ENCODE measurements at regions not wholly inside any gene's neighbourhood (a gene's known extent, or its start where the extent isn't known, plus 50 kb on each side); places are given as distances from the start of the nearest gene placed in this dataset.

DNA sequence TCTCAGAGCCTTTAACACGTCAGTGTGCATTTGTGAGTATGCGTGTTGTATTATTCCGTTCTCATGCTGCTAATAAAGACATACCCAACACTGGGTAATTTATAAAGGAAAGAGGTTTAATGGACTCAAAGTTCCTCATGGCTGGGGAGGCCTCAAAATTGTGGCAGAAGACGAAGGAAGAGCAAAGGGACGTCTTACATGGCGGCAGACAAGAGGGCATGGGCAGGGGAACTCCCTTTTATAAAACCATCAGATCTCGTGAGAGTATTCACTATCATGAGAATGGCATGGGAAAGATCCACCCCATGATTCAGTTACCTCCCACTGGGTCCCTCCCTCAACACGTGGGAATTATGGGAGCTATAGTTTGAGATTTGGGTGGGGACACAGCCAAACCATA is 285.0 kb downstream of the PBX3 start:
- no peak for TF ChIP-seq POLR2AphosphoS5 (IDR thresholded peaks at IDR 0.05; ENCODE audit: borderline replicate concordance, low read depth, low read length)
- H3K9me3 ChIP-seq (ENCODE audit: low read depth, low read length), result no peaks in the 10 kb centered on the region
- H3K9ac ChIP-seq (ENCODE audit: insufficient read length), result no peak overlapping the region
- DNase-seq (ENCODE audit: low read depth, low spot score), result no peak
- H3K27ac ChIP-seq, result no peak overlapping the region
- no peaks in the 10 kb centered on the region for H3K36me3 ChIP-seq (ENCODE audit: insufficient read depth, low read length)
- H3K4me3 ChIP-seq, result no peak overlapping the region

DNA sequence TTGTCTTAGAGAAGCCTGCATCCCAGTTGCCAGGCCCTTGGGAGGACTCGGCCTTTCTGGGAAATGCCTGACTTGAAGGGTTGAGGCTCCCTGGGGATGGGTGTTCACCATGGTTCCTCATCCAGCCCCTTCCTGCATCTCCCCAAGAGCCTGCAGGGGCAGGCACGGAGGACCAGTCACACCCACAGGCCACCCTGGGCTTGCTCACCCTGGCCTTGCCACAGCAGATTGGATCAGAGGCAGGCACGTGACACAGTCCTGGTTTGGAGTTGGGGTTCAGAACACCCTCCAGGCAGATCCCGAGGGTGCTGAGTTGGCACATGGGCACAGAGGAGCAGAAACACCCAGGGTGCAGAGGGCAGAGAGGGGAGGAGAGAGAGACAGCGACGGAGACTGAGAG is 286.1 kb downstream of the PBX3 start:
- Histone ChIP-seq H3K4me3 (no peak overlapping the region), H3K27ac (no peak overlapping the region), H3K9ac (ENCODE audit: insufficient read length) (no peak overlapping the region), H3K36me3 (ENCODE audit: insufficient read depth, low read length) (no peaks in the 10 kb centered on the region), H3K9me3 (ENCODE audit: low read depth, low read length) (no peaks in the 10 kb centered on the region)
- no peak for TF ChIP-seq POLR2AphosphoS5 (IDR thresholded peaks at IDR 0.05; ENCODE audit: borderline replicate concordance, low read depth, low read length)
- TF ChIP-seq FOXP2 (optimal IDR thresholded peaks at IDR 0.05; ENCODE audit: control extremely low read depth, extremely low read length, insufficient read depth), result no peak
- TF ChIP-seq EZH2 (IDR thresholded peaks at IDR 0.05), result no peak
- DNase-seq (ENCODE audit: low read depth, low spot score), result no peak

DNA sequence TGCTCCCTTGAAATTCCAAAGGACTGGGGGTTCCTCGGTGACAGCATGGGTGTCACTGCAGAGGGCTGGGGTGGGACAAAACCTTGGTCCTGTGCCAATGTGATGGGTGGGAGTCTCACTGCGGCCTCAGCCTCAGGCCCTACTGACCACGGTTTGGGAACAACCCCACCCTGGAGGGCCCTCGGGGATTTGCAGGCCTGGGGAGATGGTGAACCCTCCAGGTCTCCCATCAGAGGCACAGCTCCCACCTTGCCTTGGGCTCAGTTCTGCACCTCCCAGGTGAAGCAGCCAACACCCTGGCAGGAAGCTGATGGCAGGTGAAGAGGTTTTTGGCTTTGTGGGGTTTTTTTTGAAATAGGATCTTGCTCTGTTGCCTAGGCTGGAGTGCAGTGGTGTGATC is 286.8 kb downstream of the PBX3 start:
- H3K36me3 ChIP-seq (ENCODE audit: insufficient read depth, low read length), result no peaks in the 10 kb centered on the region
- H3K4me3 ChIP-seq, result no peak overlapping the region
- no peak for DNase-seq (ENCODE audit: low read depth, low spot score)
- H3K9me3 ChIP-seq (ENCODE audit: low read depth, low read length), result no peaks in the 10 kb centered on the region
- H3K9ac ChIP-seq (ENCODE audit: insufficient read length), result no peak overlapping the region
- no peak overlapping the region for H3K27ac ChIP-seq
- no peak for TF ChIP-seq EZH2 (IDR thresholded peaks at IDR 0.05)
- TF ChIP-seq POLR2AphosphoS5 (IDR thresholded peaks at IDR 0.05; ENCODE audit: borderline replicate concordance, low read depth, low read length), result no peak
- TF ChIP-seq FOXP2 (optimal IDR thresholded peaks at IDR 0.05; ENCODE audit: control extremely low read depth, extremely low read length, insufficient read depth), result no peak

DNA sequence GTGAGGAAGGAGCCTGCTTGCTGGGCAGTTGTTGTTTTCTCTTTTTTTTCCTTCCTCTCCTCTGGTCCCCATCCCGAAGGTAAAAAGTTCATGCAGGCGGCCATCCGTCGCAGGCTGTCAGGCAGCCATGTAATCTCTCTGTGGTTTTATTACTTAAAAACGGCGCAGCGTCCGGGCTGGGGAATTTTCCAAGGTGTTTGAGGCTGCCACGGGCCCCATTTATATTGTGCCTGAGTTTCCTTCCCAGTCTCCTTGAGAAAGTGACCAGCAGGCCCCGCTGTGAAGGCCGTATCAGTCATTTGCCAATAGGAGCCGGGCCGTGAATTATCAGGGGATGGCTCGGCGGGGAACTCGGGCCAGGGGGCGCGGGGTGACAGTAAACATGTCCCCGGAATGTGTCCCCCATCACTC is 289.7 kb downstream of the PBX3 start:
- Histone ChIP-seq H3K4me3 (no peak overlapping the region), H3K9me3 (ENCODE audit: low read depth, low read length) (no peaks in the 10 kb centered on the region), H3K27ac (no peak overlapping the region), H3K9ac (ENCODE audit: insufficient read length) (no peak overlapping the region), H3K36me3 (ENCODE audit: insufficient read depth, low read length) (no peaks in the 10 kb centered on the region)
- no peak for DNase-seq (ENCODE audit: low read depth, low spot score)
- TF ChIP-seq FOXP2 (optimal IDR thresholded peaks at IDR 0.05; ENCODE audit: control extremely low read depth, extremely low read length, insufficient read depth) (no peak), EZH2 (IDR thresholded peaks at IDR 0.05) (no peak), POLR2AphosphoS5 (IDR thresholded peaks at IDR 0.05; ENCODE audit: borderline replicate concordance, low read depth, low read length) (no peak)

DNA sequence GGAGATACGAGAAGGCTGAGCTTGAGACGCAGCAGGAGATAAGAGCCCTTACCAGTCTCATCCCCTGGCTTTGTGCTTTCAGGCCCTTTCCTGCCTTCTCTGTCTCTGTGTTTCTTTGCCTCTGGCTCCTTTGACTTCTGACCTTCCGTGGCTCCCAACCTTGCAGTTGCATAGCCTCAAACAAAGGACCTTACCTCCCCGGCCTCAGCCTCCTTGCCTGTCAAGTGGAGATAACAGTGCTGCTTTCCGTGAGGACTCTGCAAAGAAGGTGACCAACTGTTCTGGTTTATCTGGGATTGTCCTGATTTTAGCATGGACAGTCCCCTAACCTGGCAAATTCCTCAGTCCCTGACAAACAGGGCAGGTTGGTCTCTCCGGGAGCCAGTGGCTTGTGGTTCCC is 287.8 kb upstream of the MVB12B start:
- TF ChIP-seq POLR2AphosphoS5 (IDR thresholded peaks at IDR 0.05; ENCODE audit: borderline replicate concordance, low read depth, low read length) (no peak), EZH2 (IDR thresholded peaks at IDR 0.05) (no peak), FOXP2 (optimal IDR thresholded peaks at IDR 0.05; ENCODE audit: control extremely low read depth, extremely low read length, insufficient read depth) (no peak)
- no peaks in the 10 kb centered on the region for H3K36me3 ChIP-seq (ENCODE audit: insufficient read depth, low read length)
- H3K9ac ChIP-seq (ENCODE audit: insufficient read length), result no peak overlapping the region
- H3K4me3 ChIP-seq, result no peak overlapping the region
- H3K27ac ChIP-seq, result no peak overlapping the region
- no peak for DNase-seq (ENCODE audit: low read depth, low spot score)
- H3K9me3 ChIP-seq (ENCODE audit: low read depth, low read length), result no peaks in the 10 kb centered on the region

- Histone ChIP-seq H3K4me3 (no peak overlapping the region), H3K9me3 (ENCODE audit: low read depth, low read length) (no peaks in the 10 kb centered on the region), H3K36me3 (ENCODE audit: insufficient read depth, low read length) (no peaks in the 10 kb centered on the region), H3K9ac (ENCODE audit: insufficient read length) (no peak overlapping the region), H3K27ac (no peak overlapping the region)
- TF ChIP-seq FOXP2 (optimal IDR thresholded peaks at IDR 0.05; ENCODE audit: control extremely low read depth, extremely low read length, insufficient read depth) (no peak), EZH2 (IDR thresholded peaks at IDR 0.05) (no peak), POLR2AphosphoS5 (IDR thresholded peaks at IDR 0.05; ENCODE audit: borderline replicate concordance, low read depth, low read length) (no peak)
- DNase-seq (ENCODE audit: low read depth, low spot score), result no peak
These were observed 282.9 kb upstream of the MVB12B start for GRCh38 chr9:126043681-126044080.

DNA sequence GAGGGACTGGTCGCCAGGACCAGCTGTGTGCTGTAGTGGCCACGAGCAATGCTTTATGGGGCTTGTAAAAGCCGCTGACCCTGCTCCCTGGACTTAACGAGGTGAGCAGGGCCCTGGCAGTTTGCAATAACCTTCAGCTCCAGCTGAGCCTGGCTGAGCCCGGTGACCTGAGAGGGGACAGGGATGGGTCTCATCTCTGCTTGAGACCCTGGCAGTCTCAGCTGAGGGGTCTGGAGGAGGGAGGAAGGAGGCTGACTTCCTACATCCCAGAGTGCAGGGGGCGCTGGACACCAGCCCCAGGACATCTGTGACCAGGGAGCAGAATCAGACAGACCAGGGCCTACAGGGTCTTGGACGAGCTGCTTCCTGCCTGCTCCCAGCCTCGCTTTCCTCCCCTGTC is 277.5 kb upstream of the MVB12B start:
- no peak overlapping the region for H3K4me3 ChIP-seq
- H3K27ac ChIP-seq, result no peak overlapping the region
- H3K36me3 ChIP-seq (ENCODE audit: insufficient read depth, low read length), result no peaks in the 10 kb centered on the region
- no peaks in the 10 kb centered on the region for H3K9me3 ChIP-seq (ENCODE audit: low read depth, low read length)
- TF ChIP-seq POLR2AphosphoS5 (IDR thresholded peaks at IDR 0.05; ENCODE audit: borderline replicate concordance, low read depth, low read length), result no peak
- TF ChIP-seq EZH2 (IDR thresholded peaks at IDR 0.05), result no peak
- TF ChIP-seq FOXP2 (optimal IDR thresholded peaks at IDR 0.05; ENCODE audit: control extremely low read depth, extremely low read length, insufficient read depth), result no peak
- no peak for DNase-seq (ENCODE audit: low read depth, low spot score)
- no peak overlapping the region for H3K9ac ChIP-seq (ENCODE audit: insufficient read length)

DNA sequence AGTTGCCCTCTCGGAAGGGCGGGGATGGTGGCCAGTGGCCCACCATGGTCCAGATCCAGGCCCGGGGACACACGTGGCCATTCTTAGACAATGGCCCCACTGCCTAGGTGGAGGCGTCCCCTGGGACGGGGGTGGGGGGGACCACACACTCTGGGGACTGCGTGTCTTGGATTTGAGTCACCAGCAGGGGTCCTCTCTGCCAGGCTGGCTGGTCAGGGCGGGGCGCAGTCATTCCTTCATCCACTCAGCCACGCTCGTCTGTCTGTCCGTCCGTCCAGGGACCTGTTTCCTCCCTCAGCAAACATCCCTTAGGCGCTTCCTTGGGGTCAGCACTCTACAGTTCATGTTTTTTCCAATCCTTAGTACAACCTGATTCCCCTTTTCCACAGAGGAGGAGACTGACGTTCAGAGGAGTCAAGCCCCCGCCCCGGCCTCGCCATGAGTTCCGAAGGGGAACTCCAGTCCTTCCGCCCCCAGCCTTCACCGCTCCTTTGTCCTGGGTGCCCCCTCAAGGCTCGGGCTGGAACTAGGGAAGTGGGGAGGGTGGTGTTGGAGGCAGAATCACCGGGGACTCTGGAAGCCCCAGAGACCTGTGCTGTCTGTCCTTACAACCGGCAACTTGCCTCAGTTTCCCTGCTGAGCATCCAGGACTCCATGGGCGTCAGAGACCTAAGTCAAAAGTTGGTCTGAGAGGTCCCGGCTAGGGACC is 276.6 kb upstream of the MVB12B start:
- Histone ChIP-seq H3K9me3 (ENCODE audit: low read depth, low read length) (no peaks in the 10 kb centered on the region), H3K27ac (no peak overlapping the region), H3K36me3 (ENCODE audit: insufficient read depth, low read length) (no peaks in the 10 kb centered on the region), H3K9ac (ENCODE audit: insufficient read length) (no peak overlapping the region), H3K4me3 (no peak overlapping the region)
- TF ChIP-seq EZH2 (IDR thresholded peaks at IDR 0.05) (no peak), FOXP2 (optimal IDR thresholded peaks at IDR 0.05; ENCODE audit: control extremely low read depth, extremely low read length, insufficient read depth) (no peak), POLR2AphosphoS5 (IDR thresholded peaks at IDR 0.05; ENCODE audit: borderline replicate concordance, low read depth, low read length) (no peak)
- DNase-seq (ENCODE audit: low read depth, low spot score), result no peak

GRCh38 chr9:126050605-126050990 is 276.0 kb upstream of the MVB12B start:
- DNase-seq (ENCODE audit: low read depth, low spot score), result no peak
- Histone ChIP-seq H3K36me3 (ENCODE audit: insufficient read depth, low read length) (no peaks in the 10 kb centered on the region), H3K27ac (no peak overlapping the region), H3K9ac (ENCODE audit: insufficient read length) (no peak overlapping the region), H3K4me3 (no peak overlapping the region), H3K9me3 (ENCODE audit: low read depth, low read length) (no peaks in the 10 kb centered on the region)
- TF ChIP-seq FOXP2 (optimal IDR thresholded peaks at IDR 0.05; ENCODE audit: control extremely low read depth, extremely low read length, insufficient read depth) (no peak), EZH2 (IDR thresholded peaks at IDR 0.05) (no peak), POLR2AphosphoS5 (IDR thresholded peaks at IDR 0.05; ENCODE audit: borderline replicate concordance, low read depth, low read length) (no peak)

Measured in SK-N-MC (cell line).